ENCODE measurements at regions not wholly inside any gene's neighbourhood (a gene's known extent, or its start where the extent isn't known, plus 50 kb on each side); places are given as distances from the start of the nearest gene placed in this dataset.

DNA sequence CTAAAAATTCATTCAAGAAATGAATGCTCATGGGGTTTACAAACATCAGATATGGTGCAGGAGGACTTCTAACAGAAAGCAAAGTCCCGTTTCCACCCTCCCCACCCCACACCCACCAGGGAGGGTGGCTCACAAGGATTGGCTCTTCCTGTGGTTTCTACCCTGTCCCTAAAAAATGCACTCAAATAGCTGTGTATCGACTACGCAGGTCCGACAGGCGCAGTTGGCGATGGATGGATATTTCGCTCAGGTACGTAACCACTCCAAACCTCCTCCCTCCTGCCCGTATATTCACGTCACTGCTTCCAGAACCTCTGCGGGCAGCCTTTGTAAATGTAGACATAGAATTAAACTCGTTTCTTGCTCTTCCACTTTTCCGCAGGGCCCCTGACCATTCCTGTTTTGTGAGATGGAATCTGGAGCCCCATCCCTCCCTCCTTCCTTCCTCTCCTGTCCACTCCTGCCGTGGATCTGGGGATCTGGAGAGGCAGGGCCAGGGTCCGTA is 264.3 kb downstream of the BMP7 start:
- TF ChIP-seq, protein P1, sequence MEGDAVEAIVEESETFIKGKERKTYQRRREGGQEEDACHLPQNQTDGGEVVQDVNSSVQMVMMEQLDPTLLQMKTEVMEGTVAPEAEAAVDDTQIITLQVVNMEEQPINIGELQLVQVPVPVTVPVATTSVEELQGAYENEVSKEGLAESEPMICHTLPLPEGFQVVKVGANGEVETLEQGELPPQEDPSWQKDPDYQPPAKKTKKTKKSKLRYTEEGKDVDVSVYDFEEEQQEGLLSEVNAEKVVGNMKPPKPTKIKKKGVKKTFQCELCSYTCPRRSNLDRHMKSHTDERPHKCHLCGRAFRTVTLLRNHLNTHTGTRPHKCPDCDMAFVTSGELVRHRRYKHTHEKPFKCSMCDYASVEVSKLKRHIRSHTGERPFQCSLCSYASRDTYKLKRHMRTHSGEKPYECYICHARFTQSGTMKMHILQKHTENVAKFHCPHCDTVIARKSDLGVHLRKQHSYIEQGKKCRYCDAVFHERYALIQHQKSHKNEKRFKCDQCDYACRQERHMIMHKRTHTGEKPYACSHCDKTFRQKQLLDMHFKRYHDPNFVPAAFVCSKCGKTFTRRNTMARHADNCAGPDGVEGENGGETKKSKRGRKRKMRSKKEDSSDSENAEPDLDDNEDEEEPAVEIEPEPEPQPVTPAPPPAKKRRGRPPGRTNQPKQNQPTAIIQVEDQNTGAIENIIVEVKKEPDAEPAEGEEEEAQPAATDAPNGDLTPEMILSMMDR (IDR thresholded peaks at IDR 0.05; ENCODE audit: low read length): no peak
- no peak for TF ChIP-seq EZH2 (IDR thresholded peaks at IDR 0.05; ENCODE audit: borderline replicate concordance, low read length)
